Hematopoietic multipotent progenitor cell treated with erythropoietin and hydrocortisone succinate and interleukin-3 and kit ligand, for 15 days (in vitro differentiated cells): ENCODE measurements at regions not wholly inside any gene's neighbourhood (a gene's known extent, or its start where the extent isn't known, plus 50 kb on each side); places are given as distances from the start of the nearest gene placed in this dataset.
"Not testable (repeated sequence)": the region's sequence is repeated elsewhere in the genome, so short reads cannot be mapped to it uniquely, and the experiment has no call there.

Experiments used
- DNase-seq: peaks from one replicate; pipeline ENCODE4 v3.0.0-alpha.2; 2015; ENCODE audit warnings: low spot score

GRCh38 chr3:20326541-20326940 is 140.5 kb upstream of the SGO1 start:
- DNase-seq = no peak

GRCh38 chr3:20325563-20325962 is 139.6 kb upstream of the SGO1 start:
- DNase-seq = no peak

- DNase-seq = no peak
Measured at GRCh38 chr3:20324664-20325478, 138.9 kb upstream of the SGO1 start.

- no peak for DNase-seq
Measured at GRCh38 chr3:20323307-20323927, 137.4 kb upstream of the SGO1 start.

GRCh38 chr3:20322085-20322484 is 136.1 kb upstream of the SGO1 start:
- DNase-seq = no peak

- DNase-seq = no peak
Measured at GRCh38 chr3:20321391-20322047, 135.5 kb upstream of the SGO1 start.

GRCh38 chr3:20320489-20320888 is 134.5 kb upstream of the SGO1 start:
- no peak for DNase-seq

GRCh38 chr3:20319551-20319950 is 133.5 kb upstream of the SGO1 start:
- DNase-seq = no peak

- no peak for DNase-seq
Measured at GRCh38 chr3:20317616-20318015, 131.6 kb upstream of the SGO1 start.

GRCh38 chr3:20316238-20316637 is 130.2 kb upstream of the SGO1 start:
- no peak for DNase-seq

GRCh38 chr3:20310629-20311028 is 124.6 kb upstream of the SGO1 start:
- no peak for DNase-seq

- no peak for DNase-seq
Measured at GRCh38 chr3:20307383-20307782, 121.4 kb upstream of the SGO1 start.

- no peak for DNase-seq
Measured at GRCh38 chr3:20305647-20306046, 119.6 kb upstream of the SGO1 start.

GRCh38 chr3:20302766-20303165 is 116.8 kb upstream of the SGO1 start:
- DNase-seq = no peak

- no peak for DNase-seq
Measured at GRCh38 chr3:20288050-20288449, 102.0 kb upstream of the SGO1 start.

GRCh38 chr3:20280257-20280656 is 94.3 kb upstream of the SGO1 start:
- DNase-seq = no peak

GRCh38 chr3:20265977-20266376 is 80.0 kb upstream of the SGO1 start:
- not testable (repeated sequence) for DNase-seq

- DNase-seq = no peak
Measured at GRCh38 chr3:20264900-20265567, 79.0 kb upstream of the SGO1 start.

GRCh38 chr3:20258371-20258770 is 72.4 kb upstream of the SGO1 start:
- no peak for DNase-seq

GRCh38 chr3:20256144-20256543 is 70.1 kb upstream of the SGO1 start:
- DNase-seq = no peak

GRCh38 chr3:20254268-20255117 is 68.5 kb upstream of the SGO1 start:
- no peak for DNase-seq

- no peak for DNase-seq
Measured at GRCh38 chr3:20250786-20251185, 64.8 kb upstream of the SGO1 start.
